B cell (primary cell): ENCODE measurements at regions not wholly inside any gene's neighbourhood (a gene's known extent, or its start where the extent isn't known, plus 50 kb on each side); places are given as distances from the start of the nearest gene placed in this dataset.

Source experiments
- EZH2 ChIP-seq: IDR thresholded peaks from 2 replicates; pipeline ENCODE4 v1.6.1; 2012; ENCODE audit warnings: borderline replicate concordance, low read depth, mild to moderate bottlenecking, moderate library complexity, low read length; ENCODE audit not compliant: insufficient read depth, poor library complexity, severe bottlenecking
- TF ChIP-seq, protein P1 (sequence below): fragments of 200-600 bp; IDR thresholded peaks from one replicate; pipeline ENCODE4 v1.8.0; 2022; ENCODE audit warnings: antibody characterized with exemption, mild to moderate bottlenecking

DNA sequence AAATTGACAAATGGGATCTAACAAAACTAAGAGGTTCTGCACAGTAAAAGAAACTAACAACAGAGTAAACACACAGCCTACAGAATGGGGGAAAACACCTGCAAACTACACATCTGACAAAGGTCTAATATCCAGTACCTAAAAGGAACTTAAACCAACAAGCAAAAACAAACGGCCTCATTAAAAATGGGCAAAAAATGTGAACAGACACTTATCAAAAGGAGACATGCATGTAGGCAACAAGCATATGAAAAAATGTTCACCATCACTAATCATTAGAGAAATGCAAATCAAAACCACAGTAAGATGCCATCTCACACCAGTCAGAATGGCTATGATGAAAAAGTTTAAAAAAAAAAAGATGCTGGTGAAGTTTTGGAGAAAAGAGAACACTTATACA is 197.4 kb downstream of the KBTBD2 start:
- TF ChIP-seq, protein P1, sequence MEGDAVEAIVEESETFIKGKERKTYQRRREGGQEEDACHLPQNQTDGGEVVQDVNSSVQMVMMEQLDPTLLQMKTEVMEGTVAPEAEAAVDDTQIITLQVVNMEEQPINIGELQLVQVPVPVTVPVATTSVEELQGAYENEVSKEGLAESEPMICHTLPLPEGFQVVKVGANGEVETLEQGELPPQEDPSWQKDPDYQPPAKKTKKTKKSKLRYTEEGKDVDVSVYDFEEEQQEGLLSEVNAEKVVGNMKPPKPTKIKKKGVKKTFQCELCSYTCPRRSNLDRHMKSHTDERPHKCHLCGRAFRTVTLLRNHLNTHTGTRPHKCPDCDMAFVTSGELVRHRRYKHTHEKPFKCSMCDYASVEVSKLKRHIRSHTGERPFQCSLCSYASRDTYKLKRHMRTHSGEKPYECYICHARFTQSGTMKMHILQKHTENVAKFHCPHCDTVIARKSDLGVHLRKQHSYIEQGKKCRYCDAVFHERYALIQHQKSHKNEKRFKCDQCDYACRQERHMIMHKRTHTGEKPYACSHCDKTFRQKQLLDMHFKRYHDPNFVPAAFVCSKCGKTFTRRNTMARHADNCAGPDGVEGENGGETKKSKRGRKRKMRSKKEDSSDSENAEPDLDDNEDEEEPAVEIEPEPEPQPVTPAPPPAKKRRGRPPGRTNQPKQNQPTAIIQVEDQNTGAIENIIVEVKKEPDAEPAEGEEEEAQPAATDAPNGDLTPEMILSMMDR, result no peak
- no peak for TF ChIP-seq EZH2
